ENCODE measurements at regions not wholly inside any gene's neighbourhood (a gene's known extent, or its start where the extent isn't known, plus 50 kb on each side); places are given as distances from the start of the nearest gene placed in this dataset.

DNA sequence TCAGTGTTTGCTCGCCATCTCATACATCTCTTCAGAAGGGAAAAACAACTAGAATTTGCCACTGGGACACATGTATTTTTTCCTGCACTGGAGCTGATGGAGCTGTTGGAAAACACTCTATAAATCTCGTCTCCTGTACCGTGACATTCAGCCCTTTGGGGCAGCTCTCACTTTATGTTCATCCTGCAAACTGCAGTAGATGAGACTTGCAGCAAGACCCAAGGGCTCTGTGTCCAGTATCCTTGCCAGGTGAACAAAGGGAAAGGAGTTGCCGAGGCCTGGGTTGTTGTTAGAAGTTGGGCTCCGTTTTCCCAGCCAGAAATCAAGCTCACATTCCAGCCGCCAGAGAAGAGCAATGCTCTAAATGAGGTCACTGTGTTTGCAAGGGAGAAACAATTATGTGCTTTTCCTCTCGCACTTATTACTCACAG is 285.1 kb downstream of the SLC4A3 start:
- Histone ChIP-seq H3K27me3 (ENCODE audit: insufficient read depth, low read depth, low read length) (no peaks in the 10 kb centered on the region), H2AFZ (ENCODE audit: low read depth, low read length) (no peak overlapping the region), H3K4me3 (ENCODE audit: low read length) (no peak overlapping the region), H3F3A (ENCODE audit: insufficient read depth, low read length, poor library complexity, severe bottlenecking) (no peaks in the 10 kb centered on the region), H3K9ac (ENCODE audit: low read length) (no peak overlapping the region), H3K4me2 (ENCODE audit: low read length) (no peak overlapping the region), H3K27ac (ENCODE audit: low read length) (no peak overlapping the region), H4K20me1 (ENCODE audit: insufficient read depth) (no peaks in the 10 kb centered on the region), H3K9me2 (ENCODE audit: insufficient read depth, low read length) (no peaks in the 10 kb centered on the region), H3K79me2 (replicated peaks; ENCODE audit: insufficient read depth, low read length) (no peaks in the 10 kb centered on the region), H3K36me3 (ENCODE audit: insufficient read depth, low read length) (no peaks in the 10 kb centered on the region), H3K9me3 (ENCODE audit: low read length) (no peaks in the 10 kb centered on the region)
- TF ChIP-seq MXI1 (conservative IDR thresholded peaks at IDR 0.05; ENCODE audit: poor library complexity, severe bottlenecking) (no peak), RAD21 (conservative IDR thresholded peaks at IDR 0.05) (peak; percentile 18)
- TF ChIP-seq, protein P1, sequence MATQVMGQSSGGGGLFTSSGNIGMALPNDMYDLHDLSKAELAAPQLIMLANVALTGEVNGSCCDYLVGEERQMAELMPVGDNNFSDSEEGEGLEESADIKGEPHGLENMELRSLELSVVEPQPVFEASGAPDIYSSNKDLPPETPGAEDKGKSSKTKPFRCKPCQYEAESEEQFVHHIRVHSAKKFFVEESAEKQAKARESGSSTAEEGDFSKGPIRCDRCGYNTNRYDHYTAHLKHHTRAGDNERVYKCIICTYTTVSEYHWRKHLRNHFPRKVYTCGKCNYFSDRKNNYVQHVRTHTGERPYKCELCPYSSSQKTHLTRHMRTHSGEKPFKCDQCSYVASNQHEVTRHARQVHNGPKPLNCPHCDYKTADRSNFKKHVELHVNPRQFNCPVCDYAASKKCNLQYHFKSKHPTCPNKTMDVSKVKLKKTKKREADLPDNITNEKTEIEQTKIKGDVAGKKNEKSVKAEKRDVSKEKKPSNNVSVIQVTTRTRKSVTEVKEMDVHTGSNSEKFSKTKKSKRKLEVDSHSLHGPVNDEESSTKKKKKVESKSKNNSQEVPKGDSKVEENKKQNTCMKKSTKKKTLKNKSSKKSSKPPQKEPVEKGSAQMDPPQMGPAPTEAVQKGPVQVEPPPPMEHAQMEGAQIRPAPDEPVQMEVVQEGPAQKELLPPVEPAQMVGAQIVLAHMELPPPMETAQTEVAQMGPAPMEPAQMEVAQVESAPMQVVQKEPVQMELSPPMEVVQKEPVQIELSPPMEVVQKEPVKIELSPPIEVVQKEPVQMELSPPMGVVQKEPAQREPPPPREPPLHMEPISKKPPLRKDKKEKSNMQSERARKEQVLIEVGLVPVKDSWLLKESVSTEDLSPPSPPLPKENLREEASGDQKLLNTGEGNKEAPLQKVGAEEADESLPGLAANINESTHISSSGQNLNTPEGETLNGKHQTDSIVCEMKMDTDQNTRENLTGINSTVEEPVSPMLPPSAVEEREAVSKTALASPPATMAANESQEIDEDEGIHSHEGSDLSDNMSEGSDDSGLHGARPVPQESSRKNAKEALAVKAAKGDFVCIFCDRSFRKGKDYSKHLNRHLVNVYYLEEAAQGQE (IDR thresholded peaks at IDR 0.05; ENCODE audit: borderline replicate concordance), result no peak

DNA sequence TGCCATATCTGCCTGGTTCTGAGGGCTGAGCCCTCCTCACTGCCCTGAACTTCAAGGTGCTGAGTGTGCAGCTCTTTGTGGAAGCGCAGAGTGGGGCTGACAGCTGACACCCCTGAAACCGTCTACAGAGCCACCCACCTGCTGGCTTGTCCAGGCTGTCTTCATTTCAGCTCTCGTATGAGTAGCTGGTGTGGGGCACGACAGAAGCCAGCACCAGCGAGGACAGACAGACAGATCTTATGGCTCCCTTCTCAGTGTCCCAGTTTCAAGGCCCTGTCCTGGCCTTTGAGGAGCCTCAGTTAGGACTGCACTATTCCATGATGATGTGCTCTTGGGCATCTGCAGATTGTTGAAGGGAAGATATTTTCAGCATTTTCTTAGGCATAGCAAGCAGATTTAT is 287.1 kb downstream of the SLC4A3 start:
- Histone ChIP-seq H4K20me1 (ENCODE audit: insufficient read depth) (no peaks in the 10 kb centered on the region), H2AFZ (ENCODE audit: low read depth, low read length) (no peak overlapping the region), H3K4me2 (ENCODE audit: low read length) (no peak overlapping the region), H3K9ac (ENCODE audit: low read length) (no peak overlapping the region), H3K4me3 (ENCODE audit: low read length) (no peak overlapping the region), H3K9me2 (ENCODE audit: insufficient read depth, low read length) (no peaks in the 10 kb centered on the region), H3K27ac (ENCODE audit: low read length) (no peak overlapping the region), H3F3A (ENCODE audit: insufficient read depth, low read length, poor library complexity, severe bottlenecking) (no peaks in the 10 kb centered on the region), H3K27me3 (ENCODE audit: insufficient read depth, low read depth, low read length) (no peaks in the 10 kb centered on the region), H3K9me3 (ENCODE audit: low read length) (no peaks in the 10 kb centered on the region), H3K36me3 (ENCODE audit: insufficient read depth, low read length) (no peaks in the 10 kb centered on the region), H3K79me2 (replicated peaks; ENCODE audit: insufficient read depth, low read length) (no peaks in the 10 kb centered on the region)
- TF ChIP-seq, protein P1 (IDR thresholded peaks at IDR 0.05; ENCODE audit: borderline replicate concordance), result no peak
- TF ChIP-seq MXI1 (conservative IDR thresholded peaks at IDR 0.05; ENCODE audit: poor library complexity, severe bottlenecking), result no peak
- TF ChIP-seq SMC3 (conservative IDR thresholded peaks at IDR 0.05; ENCODE audit: poor library complexity), result no peak
- TF ChIP-seq RAD21 (conservative IDR thresholded peaks at IDR 0.05), result no peak
- no peak for TF ChIP-seq TAF1 (IDR thresholded peaks at IDR 0.05; ENCODE audit: low read depth)
- TF ChIP-seq, protein P2, sequence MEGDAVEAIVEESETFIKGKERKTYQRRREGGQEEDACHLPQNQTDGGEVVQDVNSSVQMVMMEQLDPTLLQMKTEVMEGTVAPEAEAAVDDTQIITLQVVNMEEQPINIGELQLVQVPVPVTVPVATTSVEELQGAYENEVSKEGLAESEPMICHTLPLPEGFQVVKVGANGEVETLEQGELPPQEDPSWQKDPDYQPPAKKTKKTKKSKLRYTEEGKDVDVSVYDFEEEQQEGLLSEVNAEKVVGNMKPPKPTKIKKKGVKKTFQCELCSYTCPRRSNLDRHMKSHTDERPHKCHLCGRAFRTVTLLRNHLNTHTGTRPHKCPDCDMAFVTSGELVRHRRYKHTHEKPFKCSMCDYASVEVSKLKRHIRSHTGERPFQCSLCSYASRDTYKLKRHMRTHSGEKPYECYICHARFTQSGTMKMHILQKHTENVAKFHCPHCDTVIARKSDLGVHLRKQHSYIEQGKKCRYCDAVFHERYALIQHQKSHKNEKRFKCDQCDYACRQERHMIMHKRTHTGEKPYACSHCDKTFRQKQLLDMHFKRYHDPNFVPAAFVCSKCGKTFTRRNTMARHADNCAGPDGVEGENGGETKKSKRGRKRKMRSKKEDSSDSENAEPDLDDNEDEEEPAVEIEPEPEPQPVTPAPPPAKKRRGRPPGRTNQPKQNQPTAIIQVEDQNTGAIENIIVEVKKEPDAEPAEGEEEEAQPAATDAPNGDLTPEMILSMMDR (IDR thresholded peaks at IDR 0.05; ENCODE audit: poor library complexity, severe bottlenecking), result no peak
- TF ChIP-seq EZH2 (IDR thresholded peaks at IDR 0.05; ENCODE audit: borderline replicate concordance, insufficient read depth, low read length, poor library complexity, severe bottlenecking), result no peak
- no peak for TF ChIP-seq EP300 (conservative IDR thresholded peaks at IDR 0.05; ENCODE audit: poor library complexity, severe bottlenecking)
- no peak for TF ChIP-seq POLR2AphosphoS5 (IDR thresholded peaks at IDR 0.05)
